Thyroid gland (tissue), 4 donors: ENCODE measurements at regions not wholly inside any gene's neighbourhood (a gene's known extent, or its start where the extent isn't known, plus 50 kb on each side); places are given as distances from the start of the nearest gene placed in this dataset.

ENCODE experiments used
- DNase-seq, 2 donors: peaks; one replicate each; pipeline ENCODE4 v3.0.0-alpha.2; 2019
- H3K27ac ChIP-seq, 3 donors: fragments of 200-600 bp; sonication (generic); 1 replicate in 2 of 3; 2 replicates in 1 of 3; pipeline ENCODE4 v1.5.1; 2016 to 2019; ENCODE audit warnings: mild to moderate bottlenecking in 1 of 3, moderate library complexity in 1 of 3
- H3K27me3 ChIP-seq: fragments of 200-600 bp; sonication (generic); one replicate; pipeline ENCODE4 v1.5.1; 2019
- H3K36me3 ChIP-seq, 2 donors: fragments of 200-600 bp; sonication (generic); one replicate each; pipeline ENCODE4 v1.5.1; 2016 to 2019
- H3K4me1 ChIP-seq, 2 donors: fragments of 200-600 bp; sonication (generic); one replicate each; pipeline ENCODE4 v1.5.1; 2017 to 2019
- H3K4me3 ChIP-seq, 3 donors: fragments of 200-600 bp; sonication (generic); replicated peaks in 1 of 3; 1 replicate in 2 of 3; 2 replicates in 1 of 3; pipeline ENCODE4 v1.5.1; 2016; ENCODE audit warnings: mild to moderate bottlenecking in 1 of 3
- H3K9me3 ChIP-seq: fragments of 200-600 bp; sonication (generic); one replicate; pipeline ENCODE4 v1.5.1; 2017
- CTCF ChIP-seq, 6 experiments: fragments of 200-600 bp in 3 of 6; fragments of 450-650 bp in 3 of 6; sonication (generic) in 3 of 6; IDR thresholded peaks; one replicate each; pipeline ENCODE4 v1.5.1; 2016 to 2019; ENCODE audit warnings: antibody characterized with exemption in 6 of 6, mild to moderate bottlenecking in 2 of 6, inconsistent platforms in 1 of 6, moderate library complexity in 1 of 6
- POLR2A ChIP-seq, 2 donors: fragments of 450-650 bp; IDR thresholded peaks; one replicate each; pipeline ENCODE4 v1.6.1; 2017; ENCODE audit warnings: antibody characterized with exemption in 2 of 2, mild to moderate bottlenecking in 2 of 2, moderate library complexity in 1 of 2
- WGBS, 2 donors: methylation state at CpG; one replicate each; pipeline ENCODE4 v1.1.5; 2017; 5-methylcytosine and 5-hydroxymethylcytosine counted together
- intact Hi-C: fragments of 100-400 bp; cut with DNase I; formaldehyde crosslinking; loops from one replicate; pipeline ENCODE4 v1.15.1; 2023

GRCh38 chr3:73915886-73916285 is 291.1 kb upstream of the PDZRN3 start:
- no peak overlapping the region for H3K4me3 ChIP-seq
- no peaks in the 10 kb centered on the region for H3K4me1 ChIP-seq
- no peaks in the 10 kb centered on the region for H3K27me3 ChIP-seq
- TF ChIP-seq POLR2A (IDR thresholded peaks at IDR 0.05) (no peak), CTCF (IDR thresholded peaks at IDR 0.05) (no peak)
- H3K27ac ChIP-seq = no peak overlapping the region
- no peak for DNase-seq
- intact Hi-C loops = no loop called here
- no peaks in the 10 kb centered on the region for H3K36me3 ChIP-seq
- H3K9me3 ChIP-seq = no peaks in the 10 kb centered on the region
- WGBS, 2 donors = 90 to 91% methylated on average over 2 of the region's 2 CpGs

GRCh38 chr3:73908218-73908617 is 283.5 kb upstream of the PDZRN3 start:
- WGBS, 2 donors = 92% methylated on average over 3 of the region's 3 CpGs
- TF ChIP-seq POLR2A (IDR thresholded peaks at IDR 0.05) (no peak), CTCF (IDR thresholded peaks at IDR 0.05) (no peak)

GRCh38 chr3:73901686-73902085 is 276.9 kb upstream of the PDZRN3 start:
- H3K4me1 ChIP-seq = no peaks in the 10 kb centered on the region
- no peak for DNase-seq
- H3K9me3 ChIP-seq = no peaks in the 10 kb centered on the region
- no peak overlapping the region for H3K4me3 ChIP-seq
- 72 to 78% methylated on average over 2 of the region's 2 CpGs for WGBS, 2 donors
- TF ChIP-seq CTCF (IDR thresholded peaks at IDR 0.05) = no peak
- H3K27ac ChIP-seq = no peak overlapping the region
- H3K36me3 ChIP-seq = no peaks in the 10 kb centered on the region
- intact Hi-C loops = no loop called here
- H3K27me3 ChIP-seq = no peaks in the 10 kb centered on the region

More at GRCh38 chr3:73908218-73908617, 283.5 kb upstream of the PDZRN3 start:
- Histone ChIP-seq H3K9me3 (no peaks in the 10 kb centered on the region), H3K4me1 (no peaks in the 10 kb centered on the region), H3K27ac (no peak overlapping the region), H3K4me3 (no peak overlapping the region), H3K27me3 (no peaks in the 10 kb centered on the region), H3K36me3 (no peaks in the 10 kb centered on the region)
- no peak for DNase-seq
- intact Hi-C loops = no loop called here

- no peak overlapping the region for H3K27ac ChIP-seq
- intact Hi-C loops = no loop called here
- H3K36me3 ChIP-seq = no peaks in the 10 kb centered on the region
- WGBS, 2 donors = 95% methylated on average over 3 of the region's 3 CpGs
- no peaks in the 10 kb centered on the region for H3K9me3 ChIP-seq
- DNase-seq = no peak
- no peaks in the 10 kb centered on the region for H3K27me3 ChIP-seq
- no peak overlapping the region for H3K4me3 ChIP-seq
- H3K4me1 ChIP-seq = no peaks in the 10 kb centered on the region
- TF ChIP-seq CTCF (IDR thresholded peaks at IDR 0.05) = no peak
- no peak for TF ChIP-seq POLR2A (IDR thresholded peaks at IDR 0.05)
Measured at GRCh38 chr3:73894474-73895213, 269.9 kb upstream of the PDZRN3 start.

- no peak for TF ChIP-seq POLR2A (IDR thresholded peaks at IDR 0.05)
- H3K4me1 ChIP-seq = no peaks in the 10 kb centered on the region
- DNase-seq = no peak
- whole genome bisulfite sequencing, 2 donors = 93 to 97% methylated on average over 2 of the region's 2 CpGs
- no peak overlapping the region for H3K4me3 ChIP-seq
- no peak overlapping the region for H3K27ac ChIP-seq
- no peaks in the 10 kb centered on the region for H3K36me3 ChIP-seq
- intact Hi-C loops = no loop called here
- H3K27me3 ChIP-seq = no peaks in the 10 kb centered on the region
- H3K9me3 ChIP-seq = no peaks in the 10 kb centered on the region
Measured at GRCh38 chr3:73893089-73893488, 268.3 kb upstream of the PDZRN3 start.
